Gastrocnemius medialis (tissue), 4 donors: ENCODE measurements at regions not wholly inside any gene's neighbourhood (a gene's known extent, or its start where the extent isn't known, plus 50 kb on each side); places are given as distances from the start of the nearest gene placed in this dataset.

Experiments used
- CTCF ChIP-seq, 5 experiments: fragments of 450-650 bp in 3 of 5; fragments of 200-600 bp in 2 of 5; sonication (generic) in 2 of 5; IDR thresholded peaks in 4 of 5; conservative IDR thresholded peaks in 1 of 5; 1 replicate in 4 of 5; 2 replicates in 1 of 5; pipeline ENCODE4 v1.5.1; 2016 to 2019; ENCODE audit warnings: antibody characterized with exemption in 5 of 5, mild to moderate bottlenecking in 3 of 5, moderate library complexity in 3 of 5
- POLR2A ChIP-seq, 2 donors: fragments of 450-650 bp; IDR thresholded peaks; one replicate each; pipeline ENCODE4 v1.6.1; 2017; ENCODE audit warnings: antibody characterized with exemption in 2 of 2, mild to moderate bottlenecking in 2 of 2, moderate library complexity in 2 of 2

- no peak for TF ChIP-seq CTCF (IDR thresholded peaks at IDR 0.05 in 4 of 5, conservative IDR thresholded peaks at IDR 0.05 in 1 of 5)
- TF ChIP-seq POLR2A (IDR thresholded peaks at IDR 0.05) = no peak
Observed at GRCh38 chr5:27472871-27473270, 434.5 kb upstream of the CDH9 start.
